GM21619 (cell line): ENCODE measurements at regions not wholly inside any gene's neighbourhood (a gene's known extent, or its start where the extent isn't known, plus 50 kb on each side); places are given as distances from the start of the nearest gene placed in this dataset.
"Not testable (repeated sequence)": the region's sequence is repeated elsewhere in the genome, so short reads cannot be mapped to it uniquely, and the experiment has no call there.

ENCODE experiments used
- ATAC-seq: cut with Tn5 transposase; IDR thresholded peaks from one replicate; pipeline ENCODE4 v1.9.1; 2021; ENCODE audit not compliant: unreplicated experiment

DNA sequence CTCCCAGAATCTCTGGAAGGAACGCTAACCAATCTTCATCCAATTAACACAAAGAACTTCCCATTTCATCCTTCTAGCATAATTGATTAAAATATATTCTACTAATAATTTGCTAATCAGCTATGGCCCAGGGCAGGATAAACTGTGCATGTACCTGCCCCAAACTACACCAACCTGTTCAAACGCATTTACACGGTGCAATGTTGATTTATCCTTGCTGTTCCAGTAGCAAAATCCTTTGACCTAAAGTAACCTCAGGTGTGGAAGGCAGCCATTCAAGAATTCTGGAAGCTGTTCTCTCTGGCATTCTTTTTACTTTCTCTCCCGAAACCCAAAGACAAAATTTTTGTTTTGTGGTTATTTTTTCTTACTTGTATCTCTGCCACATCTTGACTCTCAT, 309.4 kb downstream of the ZNF674 start:
- ATAC-seq = no peak

DNA sequence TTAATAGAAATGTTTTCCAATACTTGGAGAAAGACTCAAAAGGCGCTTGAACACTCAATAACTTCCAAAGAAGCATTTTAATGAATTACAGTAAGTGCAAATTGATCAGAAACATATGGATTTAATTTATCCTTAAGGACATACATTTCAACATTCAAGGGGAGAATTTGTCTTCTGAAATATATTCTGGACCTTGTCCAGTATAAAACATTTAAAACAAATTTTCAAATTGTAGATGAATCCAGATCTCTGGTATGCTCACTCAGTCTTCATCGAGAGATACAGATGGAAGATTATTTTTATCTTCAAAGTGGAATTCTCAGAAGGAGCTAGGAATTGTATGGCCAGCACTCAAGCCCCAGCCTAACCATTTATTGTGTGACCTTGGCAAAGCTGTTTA, 310.4 kb downstream of the ZNF674 start:
- ATAC-seq = no peak

DNA sequence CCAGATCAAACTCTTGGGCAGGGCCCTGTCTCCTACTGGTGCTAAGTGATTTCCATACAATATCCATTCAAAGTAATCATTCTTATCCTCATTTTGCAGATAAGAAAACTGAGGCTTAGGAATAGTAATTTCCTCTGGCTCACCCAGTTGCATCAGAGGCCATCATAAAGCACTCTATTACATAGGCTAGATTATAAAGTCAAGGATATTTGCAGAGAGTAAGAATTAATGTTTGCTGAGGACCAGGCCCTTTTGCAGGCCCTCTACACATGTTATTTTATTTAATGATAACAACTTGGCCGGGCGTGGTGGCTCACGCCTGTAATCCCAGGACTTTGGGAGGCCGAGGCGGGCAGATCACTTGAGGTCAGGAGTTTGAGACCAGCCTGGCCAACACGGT, 316.8 kb downstream of the ZNF674 start:
- ATAC-seq = no peak

DNA sequence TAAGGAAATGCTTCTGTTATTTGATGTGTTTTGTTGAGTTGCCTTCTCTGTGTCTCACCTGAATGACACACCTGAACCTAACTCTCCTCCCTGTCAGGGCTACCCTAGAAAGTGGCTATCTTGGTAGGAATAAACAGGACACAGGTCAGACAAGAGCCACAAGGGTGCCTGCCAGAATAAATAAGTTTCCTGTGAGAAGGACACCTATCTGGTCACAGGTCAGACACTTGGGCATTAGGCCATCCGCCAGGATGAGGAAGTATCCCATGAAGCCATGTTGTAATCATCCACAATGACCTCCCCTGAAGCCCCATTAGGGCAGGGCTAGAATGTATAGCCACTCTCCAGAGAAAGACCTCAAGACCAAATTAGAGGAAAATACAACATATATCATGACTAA, 318.8 kb downstream of the ZNF674 start:
- ATAC-seq = no peak

GRCh38 chrX:46223499-46223898, 321.7 kb downstream of the ZNF674 start:
- not testable (repeated sequence) for ATAC-seq

DNA sequence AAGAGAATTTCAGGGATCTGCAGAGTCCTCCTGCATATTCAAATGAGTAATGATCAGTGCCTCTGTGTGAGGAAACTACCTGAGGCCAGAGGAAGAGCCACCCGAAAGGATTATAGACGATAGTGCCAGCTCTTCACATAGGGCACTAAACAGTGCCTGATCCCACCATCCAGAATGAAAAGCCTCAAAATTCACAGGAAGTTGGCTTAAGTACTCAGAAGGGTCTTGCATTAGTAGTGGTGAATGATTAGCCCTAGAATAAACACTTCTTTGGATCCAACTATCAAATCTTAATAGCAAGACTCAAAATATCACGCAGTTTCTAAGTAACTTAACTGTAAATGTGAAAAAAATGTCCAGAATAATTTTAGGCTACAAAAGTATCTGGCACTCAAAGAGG, 324.4 kb downstream of the ZNF674 start:
- no peak for ATAC-seq

DNA sequence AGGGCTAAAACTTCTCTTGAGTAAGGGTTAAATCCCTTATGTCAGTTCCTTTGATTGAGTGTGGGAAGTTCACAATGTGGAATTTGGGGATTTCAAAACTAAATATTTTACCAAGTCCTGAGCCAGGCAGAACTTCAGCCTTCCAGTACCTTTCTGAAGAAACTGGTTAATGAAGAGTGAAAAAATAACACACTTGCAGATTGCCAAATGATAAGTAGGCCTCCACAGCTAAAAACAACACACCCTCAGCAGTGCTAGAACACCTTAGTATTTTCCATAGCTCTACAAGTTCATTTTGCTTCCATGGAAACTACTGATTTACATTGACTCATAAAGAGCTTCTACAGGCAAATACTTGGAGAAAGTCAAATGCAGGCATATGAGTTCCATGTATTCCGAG, 326.8 kb downstream of the ZNF674 start:
- no peak for ATAC-seq

- no peak for ATAC-seq
These were observed 328.8 kb downstream of the ZNF674 start for GRCh38 chrX:46216406-46216805.

- ATAC-seq = no peak
These were observed 334.1 kb downstream of the ZNF674 start for GRCh38 chrX:46211079-46211478.

DNA sequence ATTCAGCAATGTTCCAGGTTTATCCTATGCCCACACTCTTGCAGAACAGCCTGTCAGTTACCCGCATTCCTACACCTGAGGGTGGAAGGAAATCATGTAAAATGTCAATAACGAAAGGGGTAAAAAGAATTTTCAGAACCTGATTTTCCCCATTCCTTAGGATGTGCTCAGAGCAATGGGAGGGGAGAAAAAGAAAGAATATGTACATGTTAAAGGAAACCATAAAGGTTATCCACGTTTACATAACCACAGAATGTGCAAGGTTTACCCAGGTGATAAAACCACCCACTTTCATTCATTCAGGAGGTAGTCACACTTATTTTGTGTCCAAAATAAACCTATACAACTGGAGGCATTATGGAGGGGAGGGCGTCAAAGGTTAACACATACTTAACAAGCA, 335.5 kb downstream of the ZNF674 start:
- ATAC-seq = no peak

DNA sequence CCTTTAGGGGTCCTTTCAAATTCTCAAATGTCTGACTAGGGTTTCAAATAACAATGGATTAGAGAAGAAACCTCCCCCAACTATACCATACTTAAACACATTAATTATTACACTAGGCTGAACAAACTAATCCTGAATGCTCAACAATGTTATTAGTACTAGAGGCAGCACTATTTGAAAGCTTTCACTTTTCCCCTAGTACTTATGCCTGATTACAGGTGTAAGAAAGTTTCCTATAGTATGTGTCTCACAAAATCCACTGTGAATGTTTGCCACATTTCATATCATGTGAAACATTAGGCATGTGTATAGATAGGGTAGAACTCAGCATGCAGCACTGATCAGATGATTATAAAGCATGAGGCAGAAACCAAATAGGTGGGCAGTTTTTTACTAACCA, 336.2 kb downstream of the ZNF674 start:
- ATAC-seq = no peak

DNA sequence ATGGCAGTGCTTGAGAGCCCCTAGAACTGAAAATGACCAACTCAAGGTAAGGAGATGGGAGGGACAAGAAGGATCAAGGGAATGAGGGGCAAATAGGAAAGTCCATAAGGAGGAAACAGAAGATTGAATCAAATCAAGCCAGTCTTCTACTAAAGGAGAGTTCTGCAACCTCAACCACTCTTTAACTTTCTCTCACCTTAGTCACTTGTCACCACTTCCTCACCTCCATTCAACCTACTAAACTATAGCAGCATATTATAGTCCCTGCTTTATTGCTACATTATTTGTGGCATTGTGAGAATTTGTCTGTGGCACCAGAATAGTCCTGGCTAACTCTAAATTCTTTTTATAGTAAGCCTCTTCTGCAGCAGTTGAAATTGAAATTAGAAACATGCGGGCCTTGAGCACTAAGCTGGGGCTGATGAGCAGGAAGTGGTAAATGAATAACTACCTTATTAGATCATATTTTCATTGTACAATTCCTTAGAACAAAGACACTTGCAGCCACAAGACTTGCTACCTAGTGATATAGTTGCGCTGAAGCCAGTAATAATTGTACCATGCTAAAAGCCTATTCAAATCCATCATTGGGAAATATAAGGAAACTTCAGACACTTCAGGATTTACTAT, 336.9 kb downstream of the ZNF674 start:
- peak; percentile 87 for ATAC-seq

DNA sequence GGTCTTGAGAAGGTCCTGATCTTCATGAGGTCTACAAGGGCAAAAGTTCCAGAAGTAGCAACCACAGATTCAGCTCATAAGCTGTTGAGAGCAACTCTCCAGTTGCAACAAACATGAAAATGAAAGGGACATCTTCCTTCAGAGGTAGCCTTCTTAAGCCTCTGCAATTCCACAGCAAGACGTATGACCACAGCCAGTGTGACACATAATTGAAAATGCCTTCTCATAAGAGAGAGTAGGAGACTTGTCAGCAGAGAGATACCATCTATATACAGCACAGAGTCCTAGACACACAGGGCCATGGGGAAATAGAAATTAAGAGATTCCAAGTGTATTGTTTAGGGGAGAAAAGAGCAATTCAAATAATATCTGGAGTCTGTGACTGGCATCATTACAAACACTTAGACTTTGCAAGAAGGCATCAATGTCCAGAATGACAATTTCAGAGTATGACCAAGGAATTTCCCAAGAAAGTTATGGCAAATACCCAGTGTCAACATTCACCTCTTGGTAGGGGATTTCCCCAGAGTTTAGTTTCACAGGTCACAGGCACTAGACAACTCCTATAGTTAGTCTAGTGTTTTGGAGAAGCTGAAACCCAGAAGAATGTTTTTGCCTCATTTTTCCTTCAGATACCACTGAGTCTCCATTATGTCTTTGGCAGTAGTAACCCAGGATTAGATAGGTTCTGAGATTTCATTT, 340.3 kb downstream of the ZNF674 start:
- ATAC-seq = no peak

GRCh38 chrX:46202733-46203514, 342.3 kb downstream of the ZNF674 start:
- no peak for ATAC-seq

DNA sequence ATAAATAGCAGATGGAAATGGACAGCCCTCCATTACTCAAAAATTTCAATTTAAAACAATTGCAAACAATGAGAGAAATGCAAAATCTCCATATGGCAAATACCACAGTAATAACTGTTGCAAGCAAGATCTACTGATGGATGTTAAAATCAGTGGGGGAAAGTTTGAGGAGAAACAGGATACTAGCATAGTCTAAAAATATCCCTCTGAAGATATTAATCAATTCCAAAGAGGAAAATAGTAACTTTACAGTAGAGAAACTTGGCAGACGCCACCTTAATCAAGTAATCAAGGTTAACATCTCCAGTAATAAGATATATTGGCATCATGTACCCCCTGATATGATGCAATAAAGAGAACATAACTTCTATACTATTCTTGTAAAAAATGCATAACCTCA, 344.8 kb downstream of the ZNF674 start:
- no peak for ATAC-seq

GRCh38 chrX:46198858-46199257, 346.4 kb downstream of the ZNF674 start:
- ATAC-seq = no peak

DNA sequence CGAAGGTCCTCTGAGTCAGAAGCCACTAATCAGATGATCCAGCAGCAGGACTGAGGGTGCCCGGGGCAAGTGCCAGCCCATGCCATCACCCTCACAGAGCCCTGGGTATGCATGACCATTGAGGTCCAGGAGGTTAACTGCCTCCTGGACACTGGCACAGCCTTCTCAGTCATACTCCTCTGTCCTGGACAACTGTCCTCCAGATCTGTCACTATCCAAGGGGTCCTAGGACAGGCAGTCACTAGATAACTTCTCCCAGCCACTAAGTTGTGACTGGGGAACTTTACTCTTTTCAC, 358.5 kb downstream of the ZNF674 start:
- ATAC-seq = not testable (repeated sequence)

DNA sequence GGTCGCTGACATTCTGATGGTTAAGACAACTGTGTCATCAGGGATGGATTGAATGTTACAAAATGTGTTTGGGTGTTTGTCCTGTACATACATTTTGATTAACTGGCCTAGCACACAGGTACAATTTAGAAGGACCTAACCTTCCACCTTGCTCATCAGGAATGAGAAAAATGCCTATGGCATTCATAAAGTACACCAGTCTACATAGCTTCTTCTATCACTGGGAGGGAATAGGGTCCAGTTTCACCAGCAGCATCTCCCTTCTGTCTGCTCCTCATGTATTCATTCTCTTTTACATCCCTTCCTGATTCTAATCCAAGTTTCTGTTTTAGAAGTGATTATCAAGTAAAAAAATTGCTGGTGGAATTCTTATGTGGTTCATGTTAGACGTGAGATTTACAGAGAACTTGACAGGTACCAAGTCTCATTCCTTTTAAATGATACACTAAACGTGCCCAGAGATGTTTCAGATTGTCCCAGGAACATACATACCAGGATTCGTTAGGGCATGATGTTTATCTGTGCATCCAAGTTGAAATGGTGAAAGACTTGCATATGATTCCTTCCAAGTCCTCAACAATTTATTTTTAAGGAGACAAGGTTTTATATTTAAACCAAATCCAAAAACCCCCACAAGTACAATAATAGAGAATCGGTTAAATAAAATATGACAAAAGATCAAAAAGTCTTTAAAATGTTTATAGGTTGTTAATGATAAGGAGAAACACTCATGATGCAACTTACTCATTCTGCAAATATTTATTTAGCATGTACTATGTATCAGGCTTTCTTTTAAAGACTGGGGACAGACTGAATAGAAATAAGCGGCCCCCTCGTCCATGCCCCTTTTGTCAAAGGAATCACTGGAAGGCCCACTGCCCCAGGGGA, 359.1 kb downstream of the ZNF674 start:
- ATAC-seq = no peak

- ATAC-seq = no peak
These were observed 360.5 kb downstream of the ZNF674 start for GRCh38 chrX:46184749-46185148.

DNA sequence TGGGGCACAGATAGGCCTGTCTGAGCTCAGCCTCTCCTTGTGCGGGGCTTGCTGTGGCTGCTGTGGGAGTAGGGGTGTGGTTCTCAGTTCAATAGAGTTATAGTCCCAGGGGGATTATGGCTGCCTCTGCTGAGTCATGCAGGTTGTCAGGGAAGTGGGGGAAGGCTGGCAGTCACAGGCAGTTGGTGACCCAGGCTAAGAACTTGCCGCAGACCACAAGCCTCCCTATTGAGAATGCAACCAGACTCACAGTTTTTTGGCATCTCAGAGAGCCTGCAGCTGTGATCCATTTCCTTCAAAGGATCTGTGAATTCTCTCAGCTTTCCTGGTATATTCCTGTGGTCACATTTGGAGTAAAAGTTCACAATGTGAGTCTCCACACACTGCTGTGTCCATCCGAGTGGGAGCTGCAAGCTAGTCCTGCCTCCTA, 364.9 kb downstream of the ZNF674 start:
- peak; percentile 85 for ATAC-seq

GRCh38 chrX:46179748-46180147, 365.5 kb downstream of the ZNF674 start:
- no peak for ATAC-seq
